ENCODE measurements at regions not wholly inside any gene's neighbourhood (a gene's known extent, or its start where the extent isn't known, plus 50 kb on each side); places are given as distances from the start of the nearest gene placed in this dataset.

DNA sequence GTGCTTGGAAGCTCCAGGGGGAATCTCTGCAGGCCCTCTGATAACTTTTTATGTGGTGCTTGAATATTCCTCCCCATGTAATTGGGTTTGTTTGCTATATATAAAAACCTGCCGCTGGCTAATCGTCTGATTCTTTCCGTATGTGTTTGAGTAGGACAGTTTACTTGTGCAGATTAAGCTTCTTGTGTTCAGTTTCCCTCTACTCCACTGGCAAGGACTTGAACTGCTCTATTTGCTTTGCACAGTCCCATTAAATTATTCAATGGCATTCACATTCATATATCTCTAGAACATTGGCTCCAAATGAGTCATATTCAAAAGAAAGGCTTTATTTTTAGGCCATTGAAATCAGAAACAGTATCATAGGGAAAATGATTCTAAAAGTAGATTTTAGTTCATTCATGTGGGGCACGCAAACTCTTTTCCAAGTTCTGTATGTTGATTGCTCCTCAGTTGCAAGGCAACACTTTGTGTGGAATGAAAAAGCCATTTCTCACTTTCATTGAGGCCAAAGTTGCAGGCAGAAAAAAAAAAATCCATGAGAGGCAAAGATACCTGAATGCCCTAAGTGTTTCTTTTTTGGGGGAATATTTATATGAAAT is 1682.3 kb upstream of the PIK3C3 start:
- TF ChIP-seq, protein P1, sequence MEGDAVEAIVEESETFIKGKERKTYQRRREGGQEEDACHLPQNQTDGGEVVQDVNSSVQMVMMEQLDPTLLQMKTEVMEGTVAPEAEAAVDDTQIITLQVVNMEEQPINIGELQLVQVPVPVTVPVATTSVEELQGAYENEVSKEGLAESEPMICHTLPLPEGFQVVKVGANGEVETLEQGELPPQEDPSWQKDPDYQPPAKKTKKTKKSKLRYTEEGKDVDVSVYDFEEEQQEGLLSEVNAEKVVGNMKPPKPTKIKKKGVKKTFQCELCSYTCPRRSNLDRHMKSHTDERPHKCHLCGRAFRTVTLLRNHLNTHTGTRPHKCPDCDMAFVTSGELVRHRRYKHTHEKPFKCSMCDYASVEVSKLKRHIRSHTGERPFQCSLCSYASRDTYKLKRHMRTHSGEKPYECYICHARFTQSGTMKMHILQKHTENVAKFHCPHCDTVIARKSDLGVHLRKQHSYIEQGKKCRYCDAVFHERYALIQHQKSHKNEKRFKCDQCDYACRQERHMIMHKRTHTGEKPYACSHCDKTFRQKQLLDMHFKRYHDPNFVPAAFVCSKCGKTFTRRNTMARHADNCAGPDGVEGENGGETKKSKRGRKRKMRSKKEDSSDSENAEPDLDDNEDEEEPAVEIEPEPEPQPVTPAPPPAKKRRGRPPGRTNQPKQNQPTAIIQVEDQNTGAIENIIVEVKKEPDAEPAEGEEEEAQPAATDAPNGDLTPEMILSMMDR (IDR thresholded peaks at IDR 0.05) = no peak
- TF ChIP-seq POLR2A (IDR thresholded peaks at IDR 0.05) = no peak
